ENCODE measurements at regions not wholly inside any gene's neighbourhood (a gene's known extent, or its start where the extent isn't known, plus 50 kb on each side); places are given as distances from the start of the nearest gene placed in this dataset.

DNA sequence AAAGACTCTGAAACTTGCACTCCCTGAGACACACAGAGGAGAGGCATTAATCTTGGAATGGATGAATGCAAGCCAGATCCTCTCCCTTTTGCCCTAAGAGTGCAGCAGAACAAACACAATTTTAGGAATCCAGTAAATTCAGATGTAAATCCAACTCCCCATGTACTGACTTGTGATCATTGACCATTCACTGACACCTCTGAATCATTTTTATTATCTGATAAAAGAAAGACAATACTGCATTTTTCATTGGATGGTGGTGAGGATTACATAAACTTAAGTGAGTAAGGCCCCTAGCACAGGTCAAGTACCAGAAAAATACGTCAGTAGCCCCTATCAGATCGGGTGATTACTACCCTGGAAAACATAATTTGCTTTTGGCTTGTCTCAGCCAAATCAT is 782.9 kb upstream of the API5 start:
- ATAC-seq (no peak), FAIRE-seq (no peak), DNase-seq (no peak)
- no peak overlapping the region for H3K4me3 ChIP-seq
- intact Hi-C loops (cut with DNase I), result loop anchor here in 1 of 3 donors (10.0 kb wide), 1 partner anchor 1064 kb away; no protein-coding TSS in a partner anchor
- no peaks in the 10 kb centered on the region for H3K9me3 ChIP-seq
- TF ChIP-seq, protein P1, sequence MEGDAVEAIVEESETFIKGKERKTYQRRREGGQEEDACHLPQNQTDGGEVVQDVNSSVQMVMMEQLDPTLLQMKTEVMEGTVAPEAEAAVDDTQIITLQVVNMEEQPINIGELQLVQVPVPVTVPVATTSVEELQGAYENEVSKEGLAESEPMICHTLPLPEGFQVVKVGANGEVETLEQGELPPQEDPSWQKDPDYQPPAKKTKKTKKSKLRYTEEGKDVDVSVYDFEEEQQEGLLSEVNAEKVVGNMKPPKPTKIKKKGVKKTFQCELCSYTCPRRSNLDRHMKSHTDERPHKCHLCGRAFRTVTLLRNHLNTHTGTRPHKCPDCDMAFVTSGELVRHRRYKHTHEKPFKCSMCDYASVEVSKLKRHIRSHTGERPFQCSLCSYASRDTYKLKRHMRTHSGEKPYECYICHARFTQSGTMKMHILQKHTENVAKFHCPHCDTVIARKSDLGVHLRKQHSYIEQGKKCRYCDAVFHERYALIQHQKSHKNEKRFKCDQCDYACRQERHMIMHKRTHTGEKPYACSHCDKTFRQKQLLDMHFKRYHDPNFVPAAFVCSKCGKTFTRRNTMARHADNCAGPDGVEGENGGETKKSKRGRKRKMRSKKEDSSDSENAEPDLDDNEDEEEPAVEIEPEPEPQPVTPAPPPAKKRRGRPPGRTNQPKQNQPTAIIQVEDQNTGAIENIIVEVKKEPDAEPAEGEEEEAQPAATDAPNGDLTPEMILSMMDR (IDR thresholded peaks at IDR 0.05), result no peak
- H3K27ac ChIP-seq, result no peak overlapping the region
- 42% methylated on average over 2 of the region's 2 CpGs for WGBS, 2 donors
- no peaks in the 10 kb centered on the region for H3K27me3 ChIP-seq
- no peaks in the 10 kb centered on the region for H3K36me3 ChIP-seq
- no peaks in the 10 kb centered on the region for H3K4me1 ChIP-seq

- H3K9me3 ChIP-seq, result no peaks in the 10 kb centered on the region
- FAIRE-seq, result no peak
- intact Hi-C loops (cut with DNase I), result no loop called here
- ATAC-seq, result no peak
- DNase-seq, result no peak
- H3K27me3 ChIP-seq, result peaks cover 0 to 4% (median 0%) of the 10 kb centered on the region in 4 donors
- H3K4me3 ChIP-seq, result no peak overlapping the region
- no peaks in the 10 kb centered on the region for H3K36me3 ChIP-seq
- TF ChIP-seq, protein P1 (IDR thresholded peaks at IDR 0.05), result no peak
- no peaks in the 10 kb centered on the region for H3K4me1 ChIP-seq
- 64 to 74% methylated on average over 5 of the region's 5 CpGs for WGBS, 2 donors
- H3K27ac ChIP-seq, result no peak overlapping the region
These were observed 775.0 kb upstream of the API5 start for GRCh38 chr11:42536611-42537360.

GRCh38 chr11:42542336-42542735 is 769.5 kb upstream of the API5 start:
- ATAC-seq (no peak), FAIRE-seq (no peak), DNase-seq (no peak)
- H3K9me3 ChIP-seq, result no peaks in the 10 kb centered on the region
- H3K27ac ChIP-seq, result no peak overlapping the region
- H3K36me3 ChIP-seq, result no peaks in the 10 kb centered on the region
- H3K4me3 ChIP-seq, result no peak overlapping the region
- TF ChIP-seq, protein P1 (IDR thresholded peaks at IDR 0.05), result no peak
- 33 to 63% methylated on average over 1 of the region's 1 CpG for WGBS, 2 donors
- intact Hi-C loops (cut with DNase I), result no loop called here
- peaks cover 0 to 5% (median 0%) of the 10 kb centered on the region in 4 donors for H3K27me3 ChIP-seq
- H3K4me1 ChIP-seq, result no peaks in the 10 kb centered on the region

- no peak overlapping the region for H3K27ac ChIP-seq
- H3K4me1 ChIP-seq, result no peaks in the 10 kb centered on the region
- no peak overlapping the region for H3K4me3 ChIP-seq
- no peaks in the 10 kb centered on the region for H3K36me3 ChIP-seq
- DNase-seq (no peak), ATAC-seq (no peak), FAIRE-seq (no peak)
- TF ChIP-seq, protein P1 (IDR thresholded peaks at IDR 0.05), result no peak
- H3K27me3 ChIP-seq, result peaks cover 0 to 5% (median 0%) of the 10 kb centered on the region in 4 donors
- H3K9me3 ChIP-seq, result no peaks in the 10 kb centered on the region
- WGBS, 2 donors, result 28 to 55% methylated on average over 1 of the region's 1 CpG
- intact Hi-C loops (cut with DNase I), result no loop called here
These were observed 767.9 kb upstream of the API5 start for GRCh38 chr11:42543844-42544419.

GRCh38 chr11:42544726-42545125 is 767.1 kb upstream of the API5 start:
- no peak for FAIRE-seq
- intact Hi-C loops (cut with DNase I), result no loop called here

More at GRCh38 chr11:42544726-42545125, 767.1 kb upstream of the API5 start:
- no peaks in the 10 kb centered on the region for H3K36me3 ChIP-seq
- no peaks in the 10 kb centered on the region for H3K4me1 ChIP-seq
- DNase-seq (no peak), ATAC-seq (no peak)
- 53 to 65% methylated on average over 5 of the region's 5 CpGs for WGBS, 2 donors
- no peak overlapping the region for H3K4me3 ChIP-seq
- H3K9me3 ChIP-seq, result no peaks in the 10 kb centered on the region
- TF ChIP-seq, protein P1 (IDR thresholded peaks at IDR 0.05), result no peak
- peaks cover 0 to 5% (median 0%) of the 10 kb centered on the region in 4 donors for H3K27me3 ChIP-seq
- no peak overlapping the region for H3K27ac ChIP-seq
